ENCODE measurements at regions not wholly inside any gene's neighbourhood (a gene's known extent, or its start where the extent isn't known, plus 50 kb on each side); places are given as distances from the start of the nearest gene placed in this dataset.

DNA sequence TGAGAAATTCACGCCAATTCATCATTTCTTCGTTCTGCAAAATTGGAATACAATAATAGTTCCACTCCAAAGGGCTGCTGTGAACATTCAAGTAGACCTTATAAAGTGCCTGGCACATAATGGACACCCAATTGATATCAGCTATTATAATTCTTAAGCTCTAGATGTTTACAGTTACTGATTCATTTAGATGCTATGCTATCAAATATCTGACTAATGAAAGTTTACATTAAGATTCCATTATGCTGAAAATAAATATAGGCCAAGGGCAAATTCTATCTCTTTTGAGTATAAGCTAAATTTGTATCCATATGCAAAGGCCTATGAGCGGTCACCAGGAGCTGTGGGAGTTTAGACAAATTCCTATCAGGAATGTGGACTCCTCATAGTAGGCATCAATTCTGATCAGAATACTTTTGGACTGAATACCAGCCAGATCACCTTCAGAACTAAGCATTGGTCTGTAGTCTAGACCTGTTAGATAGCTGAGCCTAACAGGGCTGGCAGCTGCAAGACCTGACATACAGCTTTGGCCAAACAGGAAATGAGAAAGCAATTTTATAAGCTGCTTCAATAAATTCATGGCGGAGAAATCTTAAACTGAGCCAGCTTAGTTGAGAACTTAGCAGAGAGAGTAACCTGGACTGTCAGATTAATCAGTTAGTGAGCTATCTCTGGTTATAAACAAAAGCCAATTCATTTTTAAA lies 384.3 kb upstream of the ACTRT1 start:
- Histone ChIP-seq H3K4me2 (no peak overlapping the region), H3K27ac (no peak overlapping the region), H3K27me3 (no peaks in the 10 kb centered on the region), H3K9ac (no peak overlapping the region), H3K4me3 (no peak overlapping the region), H3K79me2 (ENCODE audit: low read depth) (no peaks in the 10 kb centered on the region), H3K4me1 (no peaks in the 10 kb centered on the region), H3K9me3 (ENCODE audit: low read depth) (no peaks in the 10 kb centered on the region), H2AFZ (replicated peaks) (no peak overlapping the region), H3K36me3 (no peaks in the 10 kb centered on the region), H4K20me1 (ENCODE audit: low read depth) (no peaks in the 10 kb centered on the region), H3F3A (ENCODE audit: low read depth) (no peaks in the 10 kb centered on the region)
- no peak for DNase-seq (ENCODE audit: low spot score)
- Mint-ChIP-seq H3K4me3 (no peak overlapping the region), H3K9me3 (no peaks in the 10 kb centered on the region), H3K27ac (no peak overlapping the region), H3K27me3 (ENCODE audit: insufficient read depth, low read depth) (no peaks in the 10 kb centered on the region), H3K36me3 (no peaks in the 10 kb centered on the region), H3K4me1 (peaks cover 5% of the 10 kb centered on the region)
- TF ChIP-seq, protein P1, sequence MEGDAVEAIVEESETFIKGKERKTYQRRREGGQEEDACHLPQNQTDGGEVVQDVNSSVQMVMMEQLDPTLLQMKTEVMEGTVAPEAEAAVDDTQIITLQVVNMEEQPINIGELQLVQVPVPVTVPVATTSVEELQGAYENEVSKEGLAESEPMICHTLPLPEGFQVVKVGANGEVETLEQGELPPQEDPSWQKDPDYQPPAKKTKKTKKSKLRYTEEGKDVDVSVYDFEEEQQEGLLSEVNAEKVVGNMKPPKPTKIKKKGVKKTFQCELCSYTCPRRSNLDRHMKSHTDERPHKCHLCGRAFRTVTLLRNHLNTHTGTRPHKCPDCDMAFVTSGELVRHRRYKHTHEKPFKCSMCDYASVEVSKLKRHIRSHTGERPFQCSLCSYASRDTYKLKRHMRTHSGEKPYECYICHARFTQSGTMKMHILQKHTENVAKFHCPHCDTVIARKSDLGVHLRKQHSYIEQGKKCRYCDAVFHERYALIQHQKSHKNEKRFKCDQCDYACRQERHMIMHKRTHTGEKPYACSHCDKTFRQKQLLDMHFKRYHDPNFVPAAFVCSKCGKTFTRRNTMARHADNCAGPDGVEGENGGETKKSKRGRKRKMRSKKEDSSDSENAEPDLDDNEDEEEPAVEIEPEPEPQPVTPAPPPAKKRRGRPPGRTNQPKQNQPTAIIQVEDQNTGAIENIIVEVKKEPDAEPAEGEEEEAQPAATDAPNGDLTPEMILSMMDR (IDR thresholded peaks at IDR 0.05), result no peak

DNA sequence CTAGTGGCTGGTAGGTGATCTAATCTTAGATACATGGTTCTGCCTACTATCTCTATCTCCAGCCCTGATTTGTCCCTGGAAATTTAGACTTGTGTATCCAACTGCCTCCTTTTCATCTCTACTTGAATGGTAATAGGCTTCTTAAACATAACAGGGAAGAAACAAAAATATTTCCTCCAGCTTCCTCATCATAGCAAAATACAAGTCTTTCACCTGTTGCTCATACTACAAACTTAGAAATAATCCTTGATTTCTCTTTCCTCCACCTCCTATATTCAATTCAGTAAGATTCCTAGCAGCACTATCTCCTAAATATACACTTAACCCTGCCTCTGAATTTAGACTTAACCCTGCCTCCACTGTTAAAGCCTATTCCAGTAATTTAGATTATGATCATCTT lies 373.3 kb upstream of the ACTRT1 start:
- Mint-ChIP-seq H3K4me3 (no peak overlapping the region), H3K36me3 (no peaks in the 10 kb centered on the region), H3K9me3 (no peaks in the 10 kb centered on the region), H3K27me3 (ENCODE audit: insufficient read depth, low read depth) (no peaks in the 10 kb centered on the region), H3K4me1 (no peaks in the 10 kb centered on the region), H3K27ac (no peak overlapping the region)
- TF ChIP-seq EZH2 (IDR thresholded peaks at IDR 0.05), result no peak
- TF ChIP-seq, protein P1 (IDR thresholded peaks at IDR 0.05), result no peak
- no peak for TF ChIP-seq EZH2phosphoT487 (IDR thresholded peaks at IDR 0.05)
- no peak overlapping the region for H3K4me3 ChIP-seq
- H3K9ac ChIP-seq, result no peak overlapping the region
- H3F3A ChIP-seq (ENCODE audit: low read depth), result no peaks in the 10 kb centered on the region
- no peaks in the 10 kb centered on the region for H3K4me1 ChIP-seq
- no peaks in the 10 kb centered on the region for H3K79me2 ChIP-seq (ENCODE audit: low read depth)
- H3K4me2 ChIP-seq, result no peak overlapping the region
- no peaks in the 10 kb centered on the region for H3K36me3 ChIP-seq
- H2AFZ ChIP-seq (replicated peaks), result no peak overlapping the region
- no peak overlapping the region for H3K27ac ChIP-seq
- H4K20me1 ChIP-seq (ENCODE audit: low read depth), result no peaks in the 10 kb centered on the region
- no peak for DNase-seq (ENCODE audit: low spot score)
- H3K9me3 ChIP-seq (ENCODE audit: low read depth), result no peaks in the 10 kb centered on the region
- no peaks in the 10 kb centered on the region for H3K27me3 ChIP-seq

DNA sequence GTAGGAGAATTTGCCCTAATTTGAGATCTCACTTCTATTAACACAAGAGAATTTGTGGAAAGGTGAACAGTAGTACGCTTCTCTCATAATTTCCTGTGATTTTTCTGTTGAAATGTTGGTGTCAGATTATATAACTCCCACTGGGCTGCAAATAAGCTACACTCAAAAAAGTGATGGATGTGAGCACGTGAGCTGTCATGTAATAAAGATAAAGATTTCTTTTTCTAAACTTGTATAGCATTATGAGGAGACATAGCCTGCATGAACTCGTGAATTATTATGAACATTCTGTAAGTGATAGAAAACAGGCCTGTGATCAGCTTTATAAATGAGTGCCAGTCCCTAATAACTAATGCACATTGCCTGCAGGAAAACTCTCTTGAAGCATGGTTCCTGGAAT lies 356.6 kb upstream of the ACTRT1 start:
- no peaks in the 10 kb centered on the region for H3K27me3 Mint-ChIP-seq (ENCODE audit: insufficient read depth, low read depth)
- no peak overlapping the region for H3K9ac ChIP-seq
- DNase-seq (ENCODE audit: low spot score), result no peak

More for the DNA sequence above, 356.6 kb upstream of the ACTRT1 start:
- Histone ChIP-seq H2AFZ (replicated peaks) (no peak overlapping the region), H3K36me3 (no peaks in the 10 kb centered on the region), H3K9me3 (ENCODE audit: low read depth) (no peaks in the 10 kb centered on the region), H3K4me3 (no peak overlapping the region), H3F3A (ENCODE audit: low read depth) (no peaks in the 10 kb centered on the region), H3K79me2 (ENCODE audit: low read depth) (no peaks in the 10 kb centered on the region), H3K4me1 (no peaks in the 10 kb centered on the region), H3K27ac (no peak overlapping the region), H3K4me2 (no peak overlapping the region), H4K20me1 (ENCODE audit: low read depth) (no peaks in the 10 kb centered on the region), H3K27me3 (no peaks in the 10 kb centered on the region)
- H3K27ac Mint-ChIP-seq, result no peak overlapping the region
- H3K4me1 Mint-ChIP-seq, result no peaks in the 10 kb centered on the region
- TF ChIP-seq EZH2phosphoT487 (IDR thresholded peaks at IDR 0.05) (no peak), EZH2 (IDR thresholded peaks at IDR 0.05) (no peak)
- TF ChIP-seq, protein P1 (IDR thresholded peaks at IDR 0.05), result no peak
- H3K36me3 Mint-ChIP-seq, result no peaks in the 10 kb centered on the region
- no peak overlapping the region for H3K4me3 Mint-ChIP-seq
- no peaks in the 10 kb centered on the region for H3K9me3 Mint-ChIP-seq
